GM23248 (cell line): ENCODE measurements at regions not wholly inside any gene's neighbourhood (a gene's known extent, or its start where the extent isn't known, plus 50 kb on each side); places are given as distances from the start of the nearest gene placed in this dataset.
A peak's percentile ranks its signal among the peaks of the same experiment; 100 is the strongest.

Experiments used
- DNase-seq: peaks from one replicate; pipeline ENCODE4 v3.0.0-alpha.2; 2015
- H2AFZ ChIP-seq: fragments of 200-600 bp; sonication (generic); 2 replicates; pipeline ENCODE4 v1.6.1; 2016; ENCODE audit warnings: antibody characterized with exemption
- H3F3A ChIP-seq: fragments of 200-600 bp; sonication (generic); 2 replicates; pipeline ENCODE4 v1.6.1; 2016; ENCODE audit warnings: mild to moderate bottlenecking, antibody characterized with exemption, mixed run types; ENCODE audit not compliant: insufficient read depth
- H3K27ac ChIP-seq: fragments of 200-600 bp; sonication (generic); 2 replicates; pipeline ENCODE4 v1.5.1; 2016; ENCODE audit warnings: mild to moderate bottlenecking
- H3K27me3 ChIP-seq: fragments of 200-600 bp; sonication (generic); replicated peaks from 2 replicates; pipeline ENCODE4 v1.6.1; 2016; ENCODE audit warnings: mild to moderate bottlenecking; ENCODE audit not compliant: insufficient read depth
- H3K36me3 ChIP-seq: fragments of 200-600 bp; sonication (generic); 2 replicates; pipeline ENCODE4 v1.6.1; 2016; ENCODE audit warnings: low read depth, mild to moderate bottlenecking
- H3K4me1 ChIP-seq: fragments of 200-600 bp; sonication (generic); 2 replicates; pipeline ENCODE4 v1.6.1; 2016; ENCODE audit warnings: mild to moderate bottlenecking; ENCODE audit not compliant: insufficient read depth
- H3K4me2 ChIP-seq: fragments of 200-600 bp; sonication (generic); one replicate; pipeline ENCODE4 v1.6.1; 2016; ENCODE audit warnings: mild to moderate bottlenecking; ENCODE audit not compliant: unreplicated experiment
- H3K4me3 ChIP-seq: fragments of 200-600 bp; sonication (generic); 2 replicates; pipeline ENCODE4 v1.5.1; 2016; ENCODE audit warnings: mild to moderate bottlenecking
- H3K79me2 ChIP-seq: fragments of 200-600 bp; sonication (generic); 2 replicates; pipeline ENCODE4 v1.6.1; 2016; ENCODE audit warnings: mild to moderate bottlenecking; ENCODE audit not compliant: insufficient read depth
- H3K9ac ChIP-seq: fragments of 200-600 bp; sonication (generic); 2 replicates; pipeline ENCODE4 v1.6.1; 2016; ENCODE audit warnings: mild to moderate bottlenecking
- H3K9me2 ChIP-seq: fragments of 200-600 bp; sonication (generic); 2 replicates; pipeline ENCODE4 v1.6.1; 2016; ENCODE audit warnings: mixed run types, mild to moderate bottlenecking, moderate library complexity; ENCODE audit not compliant: insufficient read depth
- H3K9me3 ChIP-seq: fragments of 200-600 bp; sonication (generic); one replicate; pipeline ENCODE4 v1.6.1; 2017; ENCODE audit warnings: low read depth
- H4K20me1 ChIP-seq: fragments of 200-600 bp; sonication (generic); 2 replicates; pipeline ENCODE4 v1.6.0; 2016; ENCODE audit not compliant: insufficient read depth
- EZH2 ChIP-seq: fragments of 200-600 bp; sonication (generic); IDR thresholded peaks from 2 replicates; pipeline ENCODE4 v1.6.1; 2018; ENCODE audit warnings: antibody characterized with exemption, mild to moderate bottlenecking; ENCODE audit not compliant: insufficient read depth, poor library complexity, severe bottlenecking
- EZH2phosphoT487 ChIP-seq: fragments of 200-600 bp; sonication (generic); IDR thresholded peaks from 2 replicates; pipeline ENCODE4 v1.6.1; 2018; ENCODE audit warnings: antibody characterized with exemption, moderate library complexity, mild to moderate bottlenecking, low read depth; ENCODE audit not compliant: insufficient read depth
- WGBS, 2 experiments: methylation state at CpG; one replicate each; pipeline ENCODE4 v1.1.6; 2015 to 2017; ENCODE audit warnings: low lambda C conversion rate in 2 of 2, low coverage in 1 of 2; ENCODE audit errors: missing lambda C conversion rate in 2 of 2; 5-methylcytosine and 5-hydroxymethylcytosine counted together
- in situ Hi-C: fragments of 300-500 bp; cut with MboI; formaldehyde crosslinking; loops from 2 replicates; pipeline ENCODE4 v1.15.0; 2020

- Histone ChIP-seq H2AFZ (no peak overlapping the region), H3K9ac (no peak overlapping the region), H4K20me1 (no peaks in the 10 kb centered on the region), H3K27ac (no peak overlapping the region), H3K9me3 (no peaks in the 10 kb centered on the region), H3K9me2 (no peaks in the 10 kb centered on the region), H3K4me1 (peaks cover 8% of the 10 kb centered on the region), H3K4me3 (no peak overlapping the region), H3K79me2 (no peaks in the 10 kb centered on the region), H3K36me3 (no peaks in the 10 kb centered on the region), H3F3A (no peaks in the 10 kb centered on the region), H3K4me2 (no peak overlapping the region), H3K27me3 (no peaks in the 10 kb centered on the region)
- in situ Hi-C loops: no loop called here
- no peak for DNase-seq
- WGBS, 2 experiments: 87 to 91% methylated on average over 4 of the region's 4 CpGs
- TF ChIP-seq EZH2phosphoT487 (no peak), EZH2 (no peak)
Measured at GRCh38 chr3:16798738-16799137, 86.0 kb upstream of the PLCL2 start.

- Histone ChIP-seq H3K9me2 (no peaks in the 10 kb centered on the region), H3K4me2 (no peak overlapping the region), H3F3A (no peaks in the 10 kb centered on the region), H3K9me3 (no peaks in the 10 kb centered on the region), H3K79me2 (no peaks in the 10 kb centered on the region), H3K36me3 (no peaks in the 10 kb centered on the region), H3K4me1 (peaks cover 8% of the 10 kb centered on the region), H2AFZ (no peak overlapping the region), H4K20me1 (no peaks in the 10 kb centered on the region), H3K27ac (no peak overlapping the region), H3K9ac (no peak overlapping the region), H3K27me3 (no peaks in the 10 kb centered on the region), H3K4me3 (no peak overlapping the region)
- in situ Hi-C loops: no loop called here
- 81 to 88% methylated on average over 3 of the region's 3 CpGs for whole genome bisulfite sequencing, 2 experiments
- DNase-seq: no peak
- TF ChIP-seq EZH2 (no peak), EZH2phosphoT487 (no peak)
Measured at GRCh38 chr3:16800361-16800760, 84.4 kb upstream of the PLCL2 start.

GRCh38 chr3:16801223-16801622 is 83.5 kb upstream of the PLCL2 start:
- Histone ChIP-seq H3K27ac (no peak overlapping the region), H2AFZ (peak overlapping the region; percentile 54; the same call in 1 of the 2 replicates), H3K9me3 (no peaks in the 10 kb centered on the region), H3K79me2 (no peaks in the 10 kb centered on the region), H3K4me1 (peaks cover 8% of the 10 kb centered on the region), H3K4me2 (peak overlapping the region; percentile 35), H3K9me2 (no peaks in the 10 kb centered on the region), H3K27me3 (no peaks in the 10 kb centered on the region), H3K4me3 (no peak overlapping the region), H3K9ac (no peak overlapping the region), H3F3A (no peaks in the 10 kb centered on the region), H3K36me3 (no peaks in the 10 kb centered on the region), H4K20me1 (no peaks in the 10 kb centered on the region)
- in situ Hi-C loops: no loop called here
- DNase-seq: no peak
- no peak for TF ChIP-seq EZH2phosphoT487
- TF ChIP-seq EZH2: no peak
- WGBS, 2 experiments: 0 to 5% methylated on average over 1 of the region's 1 CpG

- no peaks in the 10 kb centered on the region for H3K79me2 ChIP-seq
- peak; percentile 25 for DNase-seq
Measured at GRCh38 chr3:16801698-16802097, 83.1 kb upstream of the PLCL2 start.

GRCh38 chr3:16802389-16802788 is 82.4 kb upstream of the PLCL2 start:
- DNase-seq: no peak
- no peaks in the 10 kb centered on the region for H3K27me3 ChIP-seq

More at GRCh38 chr3:16801698-16802097, 83.1 kb upstream of the PLCL2 start:
- Histone ChIP-seq H3K9me3 (no peaks in the 10 kb centered on the region), H3K36me3 (no peaks in the 10 kb centered on the region), H3K4me3 (no peak overlapping the region), H4K20me1 (no peaks in the 10 kb centered on the region), H3K4me1 (peaks cover 8% of the 10 kb centered on the region), H3K27me3 (no peaks in the 10 kb centered on the region), H3K9me2 (no peaks in the 10 kb centered on the region; the same call in 1 of the 2 replicates), H3K27ac (no peak overlapping the region), H2AFZ (peak overlapping the region; percentile 54; the same call in 1 of the 2 replicates), H3K4me2 (peak overlapping the region; percentile 35), H3K9ac (no peak overlapping the region), H3F3A (0 out of 2 replicates have a peak, but pooled peaks cover under 1% of the 10 kb centered on the region)
- 31 to 35% methylated on average over 5 of the region's 5 CpGs for WGBS, 2 experiments
- TF ChIP-seq EZH2: no peak
- TF ChIP-seq EZH2phosphoT487: no peak
- in situ Hi-C loops: no loop called here

More at GRCh38 chr3:16802389-16802788, 82.4 kb upstream of the PLCL2 start:
- no peak overlapping the region for H3K4me3 ChIP-seq
- H3K9me3 ChIP-seq: no peaks in the 10 kb centered on the region
- no peak overlapping the region for H3K27ac ChIP-seq
- no peaks in the 10 kb centered on the region for H4K20me1 ChIP-seq
- H3F3A ChIP-seq: peaks cover 7% of the 10 kb centered on the region; the same call in 1 of the 2 replicates
- 92 to 94% methylated on average over 3 of the region's 3 CpGs for WGBS, 2 experiments
- no peak overlapping the region for H2AFZ ChIP-seq
- in situ Hi-C loops: no loop called here
- no peaks in the 10 kb centered on the region for H3K79me2 ChIP-seq
- peaks cover 14% of the 10 kb centered on the region for H3K4me1 ChIP-seq
- no peaks in the 10 kb centered on the region for H3K36me3 ChIP-seq
- H3K4me2 ChIP-seq: no peak overlapping the region
- TF ChIP-seq EZH2phosphoT487 (no peak), EZH2 (no peak)
- no peak overlapping the region for H3K9ac ChIP-seq
- H3K9me2 ChIP-seq: no peaks in the 10 kb centered on the region; the same call in 1 of the 2 replicates
